ENCODE measurements at regions not wholly inside any gene's neighbourhood (a gene's known extent, or its start where the extent isn't known, plus 50 kb on each side); places are given as distances from the start of the nearest gene placed in this dataset.
"Not testable (repeated sequence)": the region's sequence is repeated elsewhere in the genome, so short reads cannot be mapped to it uniquely, and the experiment has no call there.

- no peak for TF ChIP-seq REST (IDR thresholded peaks at IDR 0.05)
Measured at GRCh38 chr12:100061814-100062213, 77.1 kb upstream of the ANKS1B start (continued).

- Histone ChIP-seq H3K27me3 (ENCODE audit: control insufficient read depth in 4 of 4, insufficient read depth in 4 of 4, low read length in 3 of 4) (no peaks in the 10 kb centered on the region), H3K4me1 (ENCODE audit: control insufficient read depth in 4 of 4, insufficient read depth in 4 of 4, low read length in 3 of 4) (no peaks in the 10 kb centered on the region), H3K9ac (ENCODE audit: low read depth in 1 of 2, low read length in 2 of 2) (no peak overlapping the region), H3K36me3 (ENCODE audit: control insufficient read depth in 4 of 4, insufficient read depth in 3 of 4, low read depth in 1 of 4, low read length in 3 of 4) (peaks cover 7 to 37% (median 25%) of the 10 kb centered on the region in 4 donors), H3K27ac (ENCODE audit: low read depth in 1 of 2, low read length in 2 of 2) (no peak overlapping the region), H3K4me3 (ENCODE audit: low read depth in 1 of 3, low read length in 3 of 3) (no peak overlapping the region), H3K9me3 (ENCODE audit: control insufficient read depth in 4 of 4, low read length in 3 of 4) (no peaks in the 10 kb centered on the region)
- TF ChIP-seq CTCF (IDR thresholded peaks at IDR 0.05; ENCODE audit: low read depth, low read length, missing input control), result no peak
- no peak for TF ChIP-seq MAX (IDR thresholded peaks at IDR 0.05)
- TF ChIP-seq RAD21 (IDR thresholded peaks at IDR 0.05), result peak; percentile 27 to 29
- WGBS, result 90% methylated on average over 3 of the region's 3 CpGs
- no peak for DNase-seq (ENCODE audit: low spot score)
Measured at GRCh38 chr12:100058482-100059029, 73.8 kb upstream of the ANKS1B start.

GRCh38 chr12:100046202-100046601 lies 61.5 kb upstream of the ANKS1B start:
- H3K9ac ChIP-seq (ENCODE audit: low read depth in 1 of 2, low read length in 2 of 2); H3K27ac ChIP-seq (ENCODE audit: low read depth in 1 of 2, low read length in 2 of 2); H3K27me3 ChIP-seq (ENCODE audit: control insufficient read depth in 4 of 4, insufficient read depth in 4 of 4, low read length in 3 of 4); H3K4me3 ChIP-seq (ENCODE audit: low read depth in 1 of 3, low read length in 3 of 3); DNase-seq (ENCODE audit: low spot score); H3K9me3 ChIP-seq (ENCODE audit: control insufficient read depth in 4 of 4, low read length in 3 of 4); H3K4me1 ChIP-seq (ENCODE audit: control insufficient read depth in 4 of 4, insufficient read depth in 4 of 4, low read length in 3 of 4): not testable (repeated sequence)
- WGBS, result 94% methylated on average over 3 of the region's 3 CpGs
- H3K36me3 ChIP-seq (ENCODE audit: control insufficient read depth in 4 of 4, insufficient read depth in 3 of 4, low read depth in 1 of 4, low read length in 3 of 4), result peaks cover 4 to 39% (median 25%) of the 10 kb centered on the region in 4 donors

- WGBS, result 95% methylated on average over 3 of the region's 3 CpGs
Measured at GRCh38 chr12:100044266-100044665, 59.5 kb upstream of the ANKS1B start.

More at GRCh38 chr12:100044266-100044665, 59.5 kb upstream of the ANKS1B start:
- H3K36me3 ChIP-seq (ENCODE audit: control insufficient read depth in 4 of 4, insufficient read depth in 3 of 4, low read depth in 1 of 4, low read length in 3 of 4), result peaks cover 2 to 27% (median 15%) of the 10 kb centered on the region in 4 donors
- no peak for DNase-seq (ENCODE audit: low spot score)
- no peaks in the 10 kb centered on the region for H3K9me3 ChIP-seq (ENCODE audit: control insufficient read depth in 4 of 4, low read length in 3 of 4)
- H3K9ac ChIP-seq (ENCODE audit: low read depth in 1 of 2, low read length in 2 of 2), result no peak overlapping the region
- H3K4me1 ChIP-seq (ENCODE audit: control insufficient read depth in 4 of 4, insufficient read depth in 4 of 4, low read length in 3 of 4), result no peaks in the 10 kb centered on the region
- H3K27ac ChIP-seq (ENCODE audit: low read depth in 1 of 2, low read length in 2 of 2), result no peak overlapping the region
- no peak overlapping the region for H3K4me3 ChIP-seq (ENCODE audit: low read depth in 1 of 3, low read length in 3 of 3)
- TF ChIP-seq HNF4G (IDR thresholded peaks at IDR 0.05) (no peak), YY1 (IDR thresholded peaks at IDR 0.05) (no peak), HNF4A (conservative IDR thresholded peaks at IDR 0.05) (no peak), FOXA1 (IDR thresholded peaks at IDR 0.05) (no peak)
- no peaks in the 10 kb centered on the region for H3K27me3 ChIP-seq (ENCODE audit: control insufficient read depth in 4 of 4, insufficient read depth in 4 of 4, low read length in 3 of 4)

Data from liver (tissue), 8 donors.